ENCODE measurements at regions not wholly inside any gene's neighbourhood (a gene's known extent, or its start where the extent isn't known, plus 50 kb on each side); places are given as distances from the start of the nearest gene placed in this dataset.

GRCh38 chr16:86089991-86090390 lies 191.0 kb downstream of the IRF8 start:
- Histone ChIP-seq H4K20me1 (ENCODE audit: control insufficient read depth, insufficient read depth) (no peaks in the 10 kb centered on the region), H3K79me2 (ENCODE audit: control insufficient read depth, insufficient read depth, low read length) (no peaks in the 10 kb centered on the region), H3K4me1 (ENCODE audit: control insufficient read depth, insufficient read depth, low read length) (peaks cover 9% of the 10 kb centered on the region), H3K4me2 (ENCODE audit: control insufficient read depth, insufficient read depth) (peak overlapping the region; percentile 45; the same call in 1 of the 2 replicates), H3K9me3 (replicated peaks; ENCODE audit: control insufficient read depth, insufficient read depth, low read length) (no peaks in the 10 kb centered on the region; the same call in 2 of the 3 replicates), H3K27ac (ENCODE audit: control insufficient read depth, insufficient read depth) (no peak overlapping the region), H3K36me3 (ENCODE audit: control insufficient read depth in 2 of 2, insufficient read depth in 2 of 2, low read length in 1 of 2) (no peaks in the 10 kb centered on the region), H3K9ac (ENCODE audit: control insufficient read depth, insufficient read depth, low read length) (no peak overlapping the region), H3K4me3 (no peak overlapping the region), H3K27me3 (replicated peaks in 1 of 2; ENCODE audit: control insufficient read depth in 2 of 2, insufficient read depth in 2 of 2, low read length in 1 of 2) (no peaks in the 10 kb centered on the region), H2AFZ (ENCODE audit: control insufficient read depth, low read depth, low read length) (peak overlapping the region; percentile 55)
- TF ChIP-seq MEF2A (IDR thresholded peaks at IDR 0.05; ENCODE audit: insufficient read depth, low read depth, low read length) (no peak), SPI1 (IDR thresholded peaks at IDR 0.05; ENCODE audit: borderline replicate concordance, insufficient read depth, low read depth, low read length) (peak; percentile 37; the same call in 1 of the 2 replicates), SMARCA5 (IDR thresholded peaks at IDR 0.05) (0 out of 2 replicates have a peak, but pooled peaks have one; percentile 44), IKZF2 (IDR thresholded peaks at IDR 0.05) (peak in 1 of 2 experiments; percentile 24; a peak in 1 of 4 replicates), IKZF1 (conservative IDR thresholded peaks at IDR 0.05) (peak; percentile 38; the same call in 1 of the 2 replicates), HDAC2 (IDR thresholded peaks at IDR 0.05) (no peak), BHLHE40 (IDR thresholded peaks at IDR 0.05; ENCODE audit: borderline replicate concordance in 1 of 2, low read depth in 2 of 2, low read length in 1 of 2) (peak in 1 of 2 experiments; percentile 17; a peak in 1 of 4 replicates), MEF2B (IDR thresholded peaks at IDR 0.05; ENCODE audit: partially characterized antibody, poor library complexity, severe bottlenecking) (peak; percentile 84), NRF1 (conservative IDR thresholded peaks at IDR 0.05; ENCODE audit: low read depth, low read length) (no peak), NR2F1 (conservative IDR thresholded peaks at IDR 0.05) (peak; percentile 32; the same call in 1 of the 2 replicates), ZNF687 (IDR thresholded peaks at IDR 0.05) (peak; percentile 94)
- peak; percentile 34 for DNase-seq (ENCODE audit: low read depth, low spot score)
- ATAC-seq = peak; percentile 87
- in situ Hi-C loops (cut with MboI) = no loop called here
- intact Hi-C loops (cut with micrococcal nuclease; ENCODE audit: unreplicated experiment) = no loop called here
- 7% methylated on average over 5 of the region's 5 CpGs for WGBS (ENCODE audit: insufficient coverage, insufficient replicate concordance, low lambda C conversion rate, missing lambda C conversion rate)
- RAD21 ChIA-PET (ENCODE audit: unreplicated experiment) = no interaction called here
- POLR2A ChIA-PET = interaction anchor here (0.5 kb wide), 1 partner anchor 188 kb away, joined by 5 read pairs; no protein-coding TSS in a partner anchor
- BruUV-seq (replicated peaks) = no TSS peak
- no peak for FAIRE-seq
- CTCF ChIA-PET = interaction anchor here (0.6 to 2.3 kb wide), 3 partner anchors 29 to 427 kb away, joined by 3 to 8 read pairs (median 4); no protein-coding TSS in a partner anchor
- SMC1A ChIA-PET (ENCODE audit: uncharacterized antibody, unreplicated experiment) = interaction anchor here (1.5 kb wide), 1 partner anchor 30 kb away, joined by 4 read pairs; no protein-coding TSS in a partner anchor

Data from GM12878 (cell line).